Stomach (tissue), 8 donors: ENCODE measurements at regions not wholly inside any gene's neighbourhood (a gene's known extent, or its start where the extent isn't known, plus 50 kb on each side); places are given as distances from the start of the nearest gene placed in this dataset.

Experiments used
- DNase-seq, 2 donors: peaks; one replicate each; pipeline versions ENCODE4 v3.0.0 to v3.0.0-alpha.2; 2013 to 2019
- H3K27ac ChIP-seq, 5 donors: fragments of 200-600 bp in 4 of 5; sonication (generic) in 4 of 5; one replicate each; pipeline ENCODE4 v1.5.1; 2013 to 2019; ENCODE audit warnings: mild to moderate bottlenecking in 1 of 5, moderate library complexity in 1 of 5
- H3K27me3 ChIP-seq, 3 donors: fragments of 200-600 bp; sonication (generic); one replicate each; pipeline ENCODE4 v1.5.1; 2017 to 2019; ENCODE audit warnings: mixed run types in 1 of 3
- H3K36me3 ChIP-seq, 4 donors: fragments of 200-600 bp; sonication (generic); 1 replicate in 3 of 4; 2 replicates in 1 of 4; pipeline ENCODE4 v1.5.1; 2016 to 2019
- H3K4me1 ChIP-seq, 4 donors: fragments of 200-600 bp; sonication (generic); one replicate each; pipeline ENCODE4 v1.5.1; 2016 to 2019
- H3K4me3 ChIP-seq, 4 donors: fragments of 200-600 bp; sonication (generic) in 3 of 4; one replicate each; pipeline ENCODE4 v1.5.1; 2016 to 2019; ENCODE audit warnings: mild to moderate bottlenecking in 1 of 4
- H3K9me3 ChIP-seq, 4 donors: fragments of 200-600 bp; sonication (generic); one replicate each; pipeline ENCODE4 v1.5.1; 2016 to 2019
- CTCF ChIP-seq, 7 experiments: fragments of 450-650 bp in 4 of 7; fragments of 200-600 bp in 3 of 7; sonication (generic) in 3 of 7; IDR thresholded peaks; one replicate each; pipeline ENCODE4 v1.5.1; 2016 to 2019; ENCODE audit warnings: antibody characterized with exemption in 7 of 7, control low read depth in 2 of 7, mild to moderate bottlenecking in 1 of 7
- EP300 ChIP-seq: sonication (generic); formaldehyde crosslinking; IDR thresholded peaks from one replicate; pipeline ENCODE4 v1.6.1; 2017; ENCODE audit warnings: antibody characterized with exemption
- POLR2A ChIP-seq, 4 donors: fragments of 450-650 bp; IDR thresholded peaks; one replicate each; pipeline ENCODE4 v1.6.1; 2016; ENCODE audit warnings: antibody characterized with exemption in 4 of 4, control low read depth in 2 of 4, mild to moderate bottlenecking in 1 of 4, moderate library complexity in 1 of 4
- POLR2AphosphoS5 ChIP-seq, 3 donors: sonication (generic); formaldehyde crosslinking; IDR thresholded peaks; one replicate each; pipeline ENCODE4 v1.6.1; 2016; ENCODE audit warnings: antibody characterized with exemption in 3 of 3
- WGBS, 5 donors: extraction: QIAGEN DNeasy Blood & Tissue Kit in 3 of 5; methylation state at CpG; one replicate each; pipeline versions ENCODE4 v1.1.5 to v1.1.7; 2013 to 2018; 5-methylcytosine and 5-hydroxymethylcytosine counted together
- intact Hi-C: fragments of 100-400 bp; cut with DNase I; formaldehyde crosslinking; loops from one replicate; pipeline ENCODE4 v1.15.1; 2023; ENCODE audit warnings: low total_unique reads
- donor health status: healthy with polysubstance abuse.
- donor health status: Bipolar disorder and iron deficiency.
- donor health status: healthy.

GRCh38 chr2:167670588-167670987 lies 576.8 kb downstream of the STK39 start:
- Histone ChIP-seq H3K27me3 (no peaks in the 10 kb centered on the region), H3K9me3 (peaks cover 10 to 27% (median 18%) of the 10 kb centered on the region in 4 donors), H3K36me3 (no peaks in the 10 kb centered on the region), H3K4me1 (no peaks in the 10 kb centered on the region), H3K4me3 (no peak overlapping the region), H3K27ac (no peak overlapping the region)
- intact Hi-C loops: no loop called here
- no peak for TF ChIP-seq POLR2AphosphoS5 (IDR thresholded peaks at IDR 0.05)
- no peak for TF ChIP-seq POLR2A (IDR thresholded peaks at IDR 0.05)
- TF ChIP-seq CTCF (IDR thresholded peaks at IDR 0.05): no peak
- TF ChIP-seq EP300: no peak
- 0% methylated on average over 1 of the region's 1 CpG; no CpG with 5 or more reads in 2 of the 5 donors for WGBS, 5 donors
- DNase-seq: no peak

- Histone ChIP-seq H3K36me3 (no peaks in the 10 kb centered on the region), H3K27ac (no peak overlapping the region), H3K4me1 (no peaks in the 10 kb centered on the region), H3K4me3 (no peak overlapping the region), H3K9me3 (no peaks in the 10 kb centered on the region), H3K27me3 (no peaks in the 10 kb centered on the region)
- no peak for TF ChIP-seq CTCF (IDR thresholded peaks at IDR 0.05)
- TF ChIP-seq POLR2AphosphoS5 (IDR thresholded peaks at IDR 0.05): no peak
- TF ChIP-seq EP300: no peak
- no peak for TF ChIP-seq POLR2A (IDR thresholded peaks at IDR 0.05)
- intact Hi-C loops: no loop called here
- 80 to 91% (median 89%) methylated on average over 4 of the region's 4 CpGs for WGBS, 5 donors
- no peak for DNase-seq
These were observed 594.3 kb downstream of the STK39 start for GRCh38 chr2:167653131-167653530.

GRCh38 chr2:167652401-167652800 lies 595.0 kb downstream of the STK39 start:
- intact Hi-C loops: no loop called here
- TF ChIP-seq CTCF (IDR thresholded peaks at IDR 0.05): no peak
- TF ChIP-seq POLR2AphosphoS5 (IDR thresholded peaks at IDR 0.05): no peak
- TF ChIP-seq EP300: no peak
- no peak for TF ChIP-seq POLR2A (IDR thresholded peaks at IDR 0.05)
- Histone ChIP-seq H3K4me3 (no peak overlapping the region), H3K36me3 (no peaks in the 10 kb centered on the region), H3K4me1 (no peaks in the 10 kb centered on the region), H3K27me3 (no peaks in the 10 kb centered on the region), H3K9me3 (no peaks in the 10 kb centered on the region), H3K27ac (no peak overlapping the region)
- DNase-seq: no peak

GRCh38 chr2:167651406-167652151 lies 595.8 kb downstream of the STK39 start:
- Histone ChIP-seq H3K27ac (no peak overlapping the region), H3K9me3 (no peaks in the 10 kb centered on the region), H3K36me3 (no peaks in the 10 kb centered on the region), H3K27me3 (no peaks in the 10 kb centered on the region), H3K4me1 (no peaks in the 10 kb centered on the region), H3K4me3 (no peak overlapping the region)
- TF ChIP-seq EP300 (no peak), POLR2A (IDR thresholded peaks at IDR 0.05) (no peak), POLR2AphosphoS5 (IDR thresholded peaks at IDR 0.05) (no peak), CTCF (IDR thresholded peaks at IDR 0.05) (no peak)
- intact Hi-C loops: no loop called here
- WGBS, 5 donors: 46 to 58% (median 52%) methylated on average over 5 of the region's 5 CpGs
- peak in 1 of 2 donors; percentile 6 for DNase-seq
